SK-N-SH treated with all-trans-retinoic acid at 6 μM for 48 hours (cell line): ENCODE measurements at regions not wholly inside any gene's neighbourhood (a gene's known extent, or its start where the extent isn't known, plus 50 kb on each side); places are given as distances from the start of the nearest gene placed in this dataset.
A peak's percentile ranks its signal among the peaks of the same experiment; 100 is the strongest.

Source experiments
- ATAC-seq: fragments of 200-7000 bp; cut with Tn5 transposase; 3 replicates; pipeline ENCODE4 v1.9.1; 2020; ENCODE audit warnings: mild to moderate bottlenecking, moderate library complexity
- BACH2 ChIP-seq: fragments of 250-450 bp; sonication (Bioruptor Pico); IDR thresholded peaks from 2 replicates; pipeline ENCODE4 v1.9.0; 2021; ENCODE audit warnings: mild to moderate bottlenecking, borderline replicate concordance
- CSDC2 ChIP-seq: fragments of 250-450 bp; sonication (Bioruptor Pico); IDR thresholded peaks from 2 replicates; pipeline ENCODE4 v1.5.0; 2020; ENCODE audit warnings: mild to moderate bottlenecking, moderate library complexity
- ESRRG ChIP-seq: fragments of 250-450 bp; sonication (Bioruptor Pico); IDR thresholded peaks from 2 replicates; pipeline ENCODE4 v1.6.1; 2021; ENCODE audit warnings: mild to moderate bottlenecking
- GLIS3 ChIP-seq: fragments of 250-450 bp; sonication (Bioruptor Pico); IDR thresholded peaks from 2 replicates; pipeline ENCODE4 v1.5.0; 2020; ENCODE audit warnings: mild to moderate bottlenecking, moderate library complexity
- ISL1 ChIP-seq: fragments of 250-450 bp; sonication (Bioruptor Pico); IDR thresholded peaks from 2 replicates; pipeline ENCODE4 v2.1.2; 2022; ENCODE audit warnings: mild to moderate bottlenecking, moderate library complexity
- PPARA ChIP-seq: fragments of 250-450 bp; sonication (Bioruptor Pico); IDR thresholded peaks from 2 replicates; pipeline ENCODE4 v1.5.0; 2020; ENCODE audit warnings: mild to moderate bottlenecking, borderline replicate concordance
- RARB ChIP-seq: fragments of 250-450 bp; sonication (Bioruptor Pico); IDR thresholded peaks from 2 replicates; pipeline ENCODE4 v1.8.0; 2021; ENCODE audit warnings: mild to moderate bottlenecking, moderate library complexity
- SNAI2 ChIP-seq: fragments of 250-450 bp; sonication (Bioruptor Pico); IDR thresholded peaks from 2 replicates; pipeline ENCODE4 v1.5.0; 2020; ENCODE audit warnings: mild to moderate bottlenecking, moderate library complexity
- TCF4 ChIP-seq: fragments of 250-450 bp; sonication (Bioruptor Pico); IDR thresholded peaks from 2 replicates; pipeline ENCODE4 v1.8.0; 2021; ENCODE audit warnings: mild to moderate bottlenecking, moderate library complexity, borderline replicate concordance
- TOX ChIP-seq: fragments of 250-450 bp; sonication (Bioruptor Pico); IDR thresholded peaks from 2 replicates; pipeline ENCODE4 v1.8.0; 2021; ENCODE audit warnings: mild to moderate bottlenecking, moderate library complexity, borderline replicate concordance
- ZC3H10 ChIP-seq: fragments of 250-450 bp; sonication (Bioruptor Pico); IDR thresholded peaks from 2 replicates; pipeline ENCODE4 v1.5.1; 2021; ENCODE audit warnings: mild to moderate bottlenecking, moderate library complexity
- ZFP3 ChIP-seq: fragments of 250-450 bp; sonication (Bioruptor Pico); IDR thresholded peaks from 2 replicates; pipeline ENCODE4 v1.5.0; 2020; ENCODE audit warnings: mild to moderate bottlenecking, moderate library complexity
- ZNF565 ChIP-seq: fragments of 450-650 bp; formaldehyde crosslinking; conservative IDR thresholded peaks from 2 replicates; pipeline ENCODE4 v1.5.0; 2020; ENCODE audit warnings: low read depth, mild to moderate bottlenecking, moderate library complexity
- ZNF70 ChIP-seq: fragments of 450-650 bp; formaldehyde crosslinking; IDR thresholded peaks from 2 replicates; pipeline ENCODE4 v1.5.0; 2020; ENCODE audit warnings: mild to moderate bottlenecking, moderate library complexity
- TF ChIP-seq, protein P1 (sequence below): fragments of 250-450 bp; sonication (Bioruptor Pico); IDR thresholded peaks from 2 replicates; pipeline ENCODE4 v1.5.1; 2021; ENCODE audit warnings: mild to moderate bottlenecking, moderate library complexity
- TF ChIP-seq, protein P2 (sequence below): fragments of 250-450 bp; sonication (Bioruptor Pico); IDR thresholded peaks from 2 replicates; pipeline ENCODE4 v1.8.0; 2020; ENCODE audit warnings: mild to moderate bottlenecking, moderate library complexity, borderline replicate concordance
- TF ChIP-seq, protein P3 (sequence below): fragments of 250-450 bp; sonication (Bioruptor Pico); IDR thresholded peaks from 2 replicates; pipeline ENCODE4 v1.8.0; 2021; ENCODE audit warnings: low read depth, mild to moderate bottlenecking, moderate library complexity, borderline replicate concordance
- TF ChIP-seq, protein P4 (sequence below): fragments of 250-450 bp; sonication (Bioruptor Pico); IDR thresholded peaks from 2 replicates; pipeline ENCODE4 v1.5.1; 2020; ENCODE audit warnings: low read depth, mild to moderate bottlenecking, moderate library complexity
- TF ChIP-seq, protein P5 (sequence below): fragments of 250-450 bp; sonication (Bioruptor Pico); IDR thresholded peaks from 2 replicates; pipeline ENCODE4 v1.5.0; 2020; ENCODE audit warnings: mild to moderate bottlenecking, moderate library complexity

DNA sequence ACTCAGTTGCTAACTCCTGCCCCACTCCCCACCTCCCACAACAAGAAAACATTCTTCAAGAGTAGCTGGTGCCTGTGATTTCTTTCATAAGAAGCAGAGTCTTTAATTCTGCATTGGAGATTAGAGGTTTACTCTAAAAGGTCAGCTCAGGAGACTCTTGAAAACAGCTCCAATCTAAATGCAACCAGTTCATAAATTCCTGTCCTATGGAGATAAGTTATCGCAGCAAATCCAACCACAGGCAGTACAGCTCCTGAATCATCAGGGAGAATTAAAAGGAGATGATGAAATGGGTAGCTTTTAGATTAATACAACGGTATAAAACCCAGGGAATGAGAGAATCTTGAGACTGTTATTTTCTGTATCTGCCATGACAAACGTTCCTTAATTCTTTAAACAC, 130.7 kb downstream of the SOCS6 start:
- TF ChIP-seq TOX (CRISPR knock-in tag), result no peak
- TF ChIP-seq GLIS3 (CRISPR knock-in tag), result 0 out of 2 replicates have a peak, but pooled peaks have one; percentile 67
- TF ChIP-seq ZNF565 (CRISPR knock-in tag), result no peak
- TF ChIP-seq SNAI2, result no peak
- TF ChIP-seq, protein P1, sequence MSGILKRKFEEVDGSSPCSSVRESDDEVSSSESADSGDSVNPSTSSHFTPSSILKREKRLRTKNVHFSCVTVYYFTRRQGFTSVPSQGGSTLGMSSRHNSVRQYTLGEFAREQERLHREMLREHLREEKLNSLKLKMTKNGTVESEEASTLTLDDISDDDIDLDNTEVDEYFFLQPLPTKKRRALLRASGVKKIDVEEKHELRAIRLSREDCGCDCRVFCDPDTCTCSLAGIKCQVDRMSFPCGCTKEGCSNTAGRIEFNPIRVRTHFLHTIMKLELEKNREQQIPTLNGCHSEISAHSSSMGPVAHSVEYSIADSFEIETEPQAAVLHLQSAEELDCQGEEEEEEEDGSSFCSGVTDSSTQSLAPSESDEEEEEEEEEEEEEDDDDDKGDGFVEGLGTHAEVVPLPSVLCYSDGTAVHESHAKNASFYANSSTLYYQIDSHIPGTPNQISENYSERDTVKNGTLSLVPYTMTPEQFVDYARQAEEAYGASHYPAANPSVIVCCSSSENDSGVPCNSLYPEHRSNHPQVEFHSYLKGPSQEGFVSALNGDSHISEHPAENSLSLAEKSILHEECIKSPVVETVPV, result no peak
- TF ChIP-seq PPARA (CRISPR knock-in tag), result no peak
- TF ChIP-seq ISL1 (CRISPR knock-in tag), result peak; percentile 80
- TF ChIP-seq ZC3H10, result 0 out of 2 replicates have a peak, but pooled peaks have one; percentile 42
- peak; percentile 63; the same call in 1 of the 2 replicates for TF ChIP-seq CSDC2 (CRISPR knock-in tag)
- peak; percentile 53; the same call in 1 of the 2 replicates for TF ChIP-seq ZFP3
- TF ChIP-seq, protein P2, sequence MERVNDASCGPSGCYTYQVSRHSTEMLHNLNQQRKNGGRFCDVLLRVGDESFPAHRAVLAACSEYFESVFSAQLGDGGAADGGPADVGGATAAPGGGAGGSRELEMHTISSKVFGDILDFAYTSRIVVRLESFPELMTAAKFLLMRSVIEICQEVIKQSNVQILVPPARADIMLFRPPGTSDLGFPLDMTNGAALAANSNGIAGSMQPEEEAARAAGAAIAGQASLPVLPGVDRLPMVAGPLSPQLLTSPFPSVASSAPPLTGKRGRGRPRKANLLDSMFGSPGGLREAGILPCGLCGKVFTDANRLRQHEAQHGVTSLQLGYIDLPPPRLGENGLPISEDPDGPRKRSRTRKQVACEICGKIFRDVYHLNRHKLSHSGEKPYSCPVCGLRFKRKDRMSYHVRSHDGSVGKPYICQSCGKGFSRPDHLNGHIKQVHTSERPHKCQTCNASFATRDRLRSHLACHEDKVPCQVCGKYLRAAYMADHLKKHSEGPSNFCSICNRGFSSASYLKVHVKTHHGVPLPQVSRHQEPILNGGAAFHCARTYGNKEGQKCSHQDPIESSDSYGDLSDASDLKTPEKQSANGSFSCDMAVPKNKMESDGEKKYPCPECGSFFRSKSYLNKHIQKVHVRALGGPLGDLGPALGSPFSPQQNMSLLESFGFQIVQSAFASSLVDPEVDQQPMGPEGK, result peak; percentile 40; the same call in 1 of the 2 replicates

DNA sequence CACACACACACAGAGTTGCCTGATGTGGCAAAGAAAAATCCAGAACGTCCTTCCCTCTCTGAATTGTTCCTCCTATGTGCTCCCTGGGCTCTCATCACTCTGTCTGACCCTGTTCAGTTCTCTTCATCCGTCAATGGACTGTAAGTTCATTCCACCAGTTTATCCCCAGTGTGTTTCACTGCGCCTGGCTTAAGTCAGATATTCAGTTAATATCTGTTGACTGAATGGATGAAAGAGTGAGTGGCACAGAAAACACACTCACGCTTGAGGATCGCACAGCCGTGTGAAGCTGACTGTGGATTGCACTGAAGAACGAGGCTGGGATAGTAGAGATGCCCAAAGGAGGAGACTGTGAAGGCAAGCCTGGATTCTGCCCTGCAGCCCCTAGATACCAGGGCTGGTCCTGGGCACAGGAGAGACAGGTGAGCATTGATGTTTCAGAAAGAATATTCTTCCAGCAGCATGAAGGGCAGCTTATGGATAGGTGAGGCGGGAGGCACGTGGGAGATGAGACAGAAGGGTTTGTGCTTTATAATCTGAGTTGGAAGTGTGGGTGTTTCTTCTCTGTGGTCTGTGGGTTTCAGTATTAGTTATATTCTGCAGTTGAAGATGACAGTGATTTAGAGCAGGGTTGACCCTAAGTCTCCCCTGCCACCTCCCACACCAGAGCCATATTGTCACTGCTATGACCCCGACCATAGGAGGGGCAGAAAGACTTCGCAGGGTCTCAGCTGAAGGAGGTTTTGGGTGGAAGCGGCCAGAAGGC, 129.9 kb downstream of the SOCS6 start:
- TF ChIP-seq, protein P1, result no peak
- TF ChIP-seq, protein P3, sequence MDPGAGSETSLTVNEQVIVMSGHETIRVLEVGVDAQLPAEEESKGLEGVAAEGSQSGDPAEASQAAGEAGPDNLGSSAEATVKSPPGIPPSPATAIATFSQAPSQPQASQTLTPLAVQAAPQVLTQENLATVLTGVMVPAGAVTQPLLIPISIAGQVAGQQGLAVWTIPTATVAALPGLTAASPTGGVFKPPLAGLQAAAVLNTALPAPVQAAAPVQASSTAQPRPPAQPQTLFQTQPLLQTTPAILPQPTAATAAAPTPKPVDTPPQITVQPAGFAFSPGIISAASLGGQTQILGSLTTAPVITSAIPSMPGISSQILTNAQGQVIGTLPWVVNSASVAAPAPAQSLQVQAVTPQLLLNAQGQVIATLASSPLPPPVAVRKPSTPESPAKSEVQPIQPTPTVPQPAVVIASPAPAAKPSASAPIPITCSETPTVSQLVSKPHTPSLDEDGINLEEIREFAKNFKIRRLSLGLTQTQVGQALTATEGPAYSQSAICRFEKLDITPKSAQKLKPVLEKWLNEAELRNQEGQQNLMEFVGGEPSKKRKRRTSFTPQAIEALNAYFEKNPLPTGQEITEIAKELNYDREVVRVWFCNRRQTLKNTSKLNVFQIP (CRISPR knock-in tag), result no peak
- TF ChIP-seq CSDC2 (CRISPR knock-in tag) (no peak), PPARA (CRISPR knock-in tag) (no peak), GLIS3 (CRISPR knock-in tag) (no peak), ZNF565 (CRISPR knock-in tag) (no peak), TCF4 (CRISPR knock-in tag) (no peak), ESRRG (CRISPR knock-in tag) (no peak), BACH2 (CRISPR knock-in tag) (no peak), ZC3H10 (no peak), TOX (CRISPR knock-in tag) (no peak), RARB (no peak), ZNF70 (CRISPR knock-in tag) (no peak)
- TF ChIP-seq, protein P4, sequence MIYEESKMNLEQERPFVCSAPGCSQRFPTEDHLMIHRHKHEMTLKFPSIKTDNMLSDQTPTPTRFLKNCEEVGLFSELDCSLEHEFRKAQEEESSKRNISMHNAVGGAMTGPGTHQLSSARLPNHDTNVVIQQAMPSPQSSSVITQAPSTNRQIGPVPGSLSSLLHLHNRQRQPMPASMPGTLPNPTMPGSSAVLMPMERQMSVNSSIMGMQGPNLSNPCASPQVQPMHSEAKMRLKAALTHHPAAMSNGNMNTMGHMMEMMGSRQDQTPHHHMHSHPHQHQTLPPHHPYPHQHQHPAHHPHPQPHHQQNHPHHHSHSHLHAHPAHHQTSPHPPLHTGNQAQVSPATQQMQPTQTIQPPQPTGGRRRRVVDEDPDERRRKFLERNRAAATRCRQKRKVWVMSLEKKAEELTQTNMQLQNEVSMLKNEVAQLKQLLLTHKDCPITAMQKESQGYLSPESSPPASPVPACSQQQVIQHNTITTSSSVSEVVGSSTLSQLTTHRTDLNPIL (CRISPR knock-in tag), result no peak
- TF ChIP-seq, protein P5, sequence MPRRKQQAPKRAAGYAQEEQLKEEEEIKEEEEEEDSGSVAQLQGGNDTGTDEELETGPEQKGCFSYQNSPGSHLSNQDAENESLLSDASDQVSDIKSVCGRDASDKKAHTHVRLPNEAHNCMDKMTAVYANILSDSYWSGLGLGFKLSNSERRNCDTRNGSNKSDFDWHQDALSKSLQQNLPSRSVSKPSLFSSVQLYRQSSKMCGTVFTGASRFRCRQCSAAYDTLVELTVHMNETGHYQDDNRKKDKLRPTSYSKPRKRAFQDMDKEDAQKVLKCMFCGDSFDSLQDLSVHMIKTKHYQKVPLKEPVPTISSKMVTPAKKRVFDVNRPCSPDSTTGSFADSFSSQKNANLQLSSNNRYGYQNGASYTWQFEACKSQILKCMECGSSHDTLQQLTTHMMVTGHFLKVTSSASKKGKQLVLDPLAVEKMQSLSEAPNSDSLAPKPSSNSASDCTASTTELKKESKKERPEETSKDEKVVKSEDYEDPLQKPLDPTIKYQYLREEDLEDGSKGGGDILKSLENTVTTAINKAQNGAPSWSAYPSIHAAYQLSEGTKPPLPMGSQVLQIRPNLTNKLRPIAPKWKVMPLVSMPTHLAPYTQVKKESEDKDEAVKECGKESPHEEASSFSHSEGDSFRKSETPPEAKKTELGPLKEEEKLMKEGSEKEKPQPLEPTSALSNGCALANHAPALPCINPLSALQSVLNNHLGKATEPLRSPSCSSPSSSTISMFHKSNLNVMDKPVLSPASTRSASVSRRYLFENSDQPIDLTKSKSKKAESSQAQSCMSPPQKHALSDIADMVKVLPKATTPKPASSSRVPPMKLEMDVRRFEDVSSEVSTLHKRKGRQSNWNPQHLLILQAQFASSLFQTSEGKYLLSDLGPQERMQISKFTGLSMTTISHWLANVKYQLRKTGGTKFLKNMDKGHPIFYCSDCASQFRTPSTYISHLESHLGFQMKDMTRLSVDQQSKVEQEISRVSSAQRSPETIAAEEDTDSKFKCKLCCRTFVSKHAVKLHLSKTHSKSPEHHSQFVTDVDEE (CRISPR knock-in tag), result no peak
- TF ChIP-seq, protein P2, result no peak
- ATAC-seq, result no peak

More for the DNA sequence above, 130.7 kb downstream of the SOCS6 start:
- ATAC-seq, result peak; percentile 17; the same call in 2 of the 3 replicates
